ENCODE measurements at regions not wholly inside any gene's neighbourhood (a gene's known extent, or its start where the extent isn't known, plus 50 kb on each side); places are given as distances from the start of the nearest gene placed in this dataset.

GRCh38 chr6:12457094-12457493 lies 166.9 kb downstream of the EDN1 start:
- Histone ChIP-seq H4K8ac (ENCODE audit: low read depth, low read length) (no peak overlapping the region), H3K4me3 (ENCODE audit: low read length in 2 of 2) (no peak overlapping the region), H3K27ac (replicated peaks; ENCODE audit: low read length) (no peak overlapping the region), H3K18ac (ENCODE audit: low read length) (no peak overlapping the region), H3K79me1 (ENCODE audit: low read depth, low read length) (no peaks in the 10 kb centered on the region), H4K91ac (ENCODE audit: low read depth, low read length, poor library complexity) (no peak overlapping the region), H2BK15ac (ENCODE audit: low read length) (no peak overlapping the region), H2AFZ (ENCODE audit: low read length) (no peak overlapping the region), H3K4me2 (ENCODE audit: insufficient read depth, low read length, poor library complexity, severe bottlenecking) (no peak overlapping the region), H3K36me3 (replicated peaks in 1 of 2; ENCODE audit: control insufficient read depth in 2 of 2, insufficient read depth in 2 of 2, low read length in 2 of 2) (no peaks in the 10 kb centered on the region), H3K14ac (ENCODE audit: low read length) (no peak overlapping the region), H2BK5ac (ENCODE audit: low read length) (no peak overlapping the region), H3K4me1 (ENCODE audit: control insufficient read depth in 2 of 2, insufficient read depth in 1 of 2, low read depth in 1 of 2, low read length in 2 of 2) (peaks cover 0 to 3% of the 10 kb centered on the region in 2 donors), H3K23ac (ENCODE audit: low read depth, low read length, poor library complexity) (no peak overlapping the region), H2AK5ac (ENCODE audit: low read depth, low read length) (no peak overlapping the region), H3K27me3 (ENCODE audit: control insufficient read depth in 3 of 3, insufficient read depth in 3 of 3, low read depth in 1 of 3, low read length in 3 of 3) (no peaks in the 10 kb centered on the region), H3K9ac (ENCODE audit: low read depth, low read length, poor library complexity) (no peak overlapping the region), H3K9me3 (replicated peaks in 1 of 2; ENCODE audit: control insufficient read depth in 2 of 2, insufficient read depth in 1 of 2, low read depth in 1 of 2, low read length in 2 of 2) (no peaks in the 10 kb centered on the region), H2BK120ac (ENCODE audit: low read depth, low read length) (no peak overlapping the region), H3K4ac (ENCODE audit: low read length) (no peak overlapping the region), H2BK12ac (ENCODE audit: low read length) (no peak overlapping the region)
- no peak for DNase-seq (ENCODE audit: low spot score)
- no CpG with 5 or more reads among the region's 3 CpGs for WGBS, 2 donors (ENCODE audit: extremely low coverage in 2 of 2, insufficient read length in 2 of 2, insufficient replicate concordance in 1 of 2)

GRCh38 chr6:12458558-12458957 lies 168.4 kb downstream of the EDN1 start:
- Histone ChIP-seq H2BK120ac (ENCODE audit: low read depth, low read length) (no peak overlapping the region), H3K79me1 (ENCODE audit: low read depth, low read length) (no peaks in the 10 kb centered on the region), H2BK15ac (ENCODE audit: low read length) (no peak overlapping the region), H3K4me1 (ENCODE audit: control insufficient read depth in 2 of 2, insufficient read depth in 1 of 2, low read depth in 1 of 2, low read length in 2 of 2) (peaks cover 0 to 3% of the 10 kb centered on the region in 2 donors), H3K23ac (ENCODE audit: low read depth, low read length, poor library complexity) (no peak overlapping the region), H3K4me2 (ENCODE audit: insufficient read depth, low read length, poor library complexity, severe bottlenecking) (no peak overlapping the region), H4K8ac (ENCODE audit: low read depth, low read length) (no peak overlapping the region), H3K27ac (replicated peaks; ENCODE audit: low read length) (no peak overlapping the region), H3K9me3 (replicated peaks in 1 of 2; ENCODE audit: control insufficient read depth in 2 of 2, insufficient read depth in 1 of 2, low read depth in 1 of 2, low read length in 2 of 2) (no peaks in the 10 kb centered on the region), H2BK5ac (ENCODE audit: low read length) (no peak overlapping the region), H3K4ac (ENCODE audit: low read length) (no peak overlapping the region), H3K9ac (ENCODE audit: low read depth, low read length, poor library complexity) (no peak overlapping the region), H3K18ac (ENCODE audit: low read length) (no peak overlapping the region), H3K14ac (ENCODE audit: low read length) (no peak overlapping the region), H2AFZ (ENCODE audit: low read length) (no peak overlapping the region), H3K36me3 (replicated peaks in 1 of 2; ENCODE audit: control insufficient read depth in 2 of 2, insufficient read depth in 2 of 2, low read length in 2 of 2) (no peaks in the 10 kb centered on the region), H3K4me3 (ENCODE audit: low read length in 2 of 2) (no peak overlapping the region), H3K27me3 (ENCODE audit: control insufficient read depth in 3 of 3, insufficient read depth in 3 of 3, low read depth in 1 of 3, low read length in 3 of 3) (no peaks in the 10 kb centered on the region), H4K91ac (ENCODE audit: low read depth, low read length, poor library complexity) (no peak overlapping the region), H2AK5ac (ENCODE audit: low read depth, low read length) (no peak overlapping the region), H2BK12ac (ENCODE audit: low read length) (no peak overlapping the region)
- no peak for DNase-seq (ENCODE audit: low spot score)
- no CpG with 5 or more reads among the region's 5 CpGs for WGBS, 2 donors (ENCODE audit: extremely low coverage in 2 of 2, insufficient read length in 2 of 2, insufficient replicate concordance in 1 of 2)

GRCh38 chr6:12459945-12460661 lies 169.9 kb downstream of the EDN1 start:
- Histone ChIP-seq H2BK15ac (ENCODE audit: low read length) (no peak overlapping the region), H2BK120ac (ENCODE audit: low read depth, low read length) (no peak overlapping the region), H3K27me3 (ENCODE audit: control insufficient read depth in 3 of 3, insufficient read depth in 3 of 3, low read depth in 1 of 3, low read length in 3 of 3) (no peaks in the 10 kb centered on the region), H3K23ac (ENCODE audit: low read depth, low read length, poor library complexity) (no peak overlapping the region), H3K4me3 (ENCODE audit: low read length in 2 of 2) (no peak overlapping the region), H2AK5ac (ENCODE audit: low read depth, low read length) (no peak overlapping the region), H3K27ac (replicated peaks; ENCODE audit: low read length) (no peak overlapping the region), H4K8ac (ENCODE audit: low read depth, low read length) (no peak overlapping the region), H3K14ac (ENCODE audit: low read length) (no peak overlapping the region), H3K4me2 (ENCODE audit: insufficient read depth, low read length, poor library complexity, severe bottlenecking) (no peak overlapping the region), H4K91ac (ENCODE audit: low read depth, low read length, poor library complexity) (no peak overlapping the region), H2AFZ (ENCODE audit: low read length) (no peak overlapping the region), H3K9me3 (replicated peaks in 1 of 2; ENCODE audit: control insufficient read depth in 2 of 2, insufficient read depth in 1 of 2, low read depth in 1 of 2, low read length in 2 of 2) (no peaks in the 10 kb centered on the region), H3K36me3 (replicated peaks in 1 of 2; ENCODE audit: control insufficient read depth in 2 of 2, insufficient read depth in 2 of 2, low read length in 2 of 2) (no peaks in the 10 kb centered on the region), H3K79me1 (ENCODE audit: low read depth, low read length) (no peaks in the 10 kb centered on the region), H2BK12ac (ENCODE audit: low read length) (no peak overlapping the region), H3K9ac (ENCODE audit: low read depth, low read length, poor library complexity) (no peak overlapping the region), H2BK5ac (ENCODE audit: low read length) (no peak overlapping the region), H3K18ac (ENCODE audit: low read length) (no peak overlapping the region), H3K4me1 (ENCODE audit: control insufficient read depth in 2 of 2, insufficient read depth in 1 of 2, low read depth in 1 of 2, low read length in 2 of 2) (peaks cover 0 to 3% of the 10 kb centered on the region in 2 donors), H3K4ac (ENCODE audit: low read length) (no peak overlapping the region)
- no CpG with 5 or more reads among the region's 7 CpGs for WGBS, 2 donors (ENCODE audit: extremely low coverage in 2 of 2, insufficient read length in 2 of 2, insufficient replicate concordance in 1 of 2)
- DNase-seq (ENCODE audit: low spot score): no peak

- Histone ChIP-seq H2BK12ac (ENCODE audit: low read length) (no peak overlapping the region), H3K4me1 (ENCODE audit: control insufficient read depth in 2 of 2, insufficient read depth in 1 of 2, low read depth in 1 of 2, low read length in 2 of 2) (peaks cover 0 to 7% of the 10 kb centered on the region in 2 donors), H3K79me1 (ENCODE audit: low read depth, low read length) (no peaks in the 10 kb centered on the region), H3K27me3 (ENCODE audit: control insufficient read depth in 3 of 3, insufficient read depth in 3 of 3, low read depth in 1 of 3, low read length in 3 of 3) (no peaks in the 10 kb centered on the region), H3K9ac (ENCODE audit: low read depth, low read length, poor library complexity) (no peak overlapping the region), H2BK15ac (ENCODE audit: low read length) (no peak overlapping the region), H3K9me3 (replicated peaks in 1 of 2; ENCODE audit: control insufficient read depth in 2 of 2, insufficient read depth in 1 of 2, low read depth in 1 of 2, low read length in 2 of 2) (no peaks in the 10 kb centered on the region), H3K4ac (ENCODE audit: low read length) (no peak overlapping the region), H4K91ac (ENCODE audit: low read depth, low read length, poor library complexity) (no peak overlapping the region), H3K14ac (ENCODE audit: low read length) (no peak overlapping the region), H3K23ac (ENCODE audit: low read depth, low read length, poor library complexity) (no peak overlapping the region), H3K27ac (replicated peaks; ENCODE audit: low read length) (no peak overlapping the region), H4K8ac (ENCODE audit: low read depth, low read length) (no peak overlapping the region), H3K4me2 (ENCODE audit: insufficient read depth, low read length, poor library complexity, severe bottlenecking) (no peak overlapping the region), H3K36me3 (replicated peaks in 1 of 2; ENCODE audit: control insufficient read depth in 2 of 2, insufficient read depth in 2 of 2, low read length in 2 of 2) (no peaks in the 10 kb centered on the region), H2AFZ (ENCODE audit: low read length) (no peak overlapping the region), H2AK5ac (ENCODE audit: low read depth, low read length) (no peak overlapping the region), H3K4me3 (ENCODE audit: low read length in 2 of 2) (no peak overlapping the region), H2BK120ac (ENCODE audit: low read depth, low read length) (no peak overlapping the region), H2BK5ac (ENCODE audit: low read length) (no peak overlapping the region), H3K18ac (ENCODE audit: low read length) (no peak overlapping the region)
- WGBS, 2 donors (ENCODE audit: extremely low coverage in 2 of 2, insufficient read length in 2 of 2, insufficient replicate concordance in 1 of 2): no CpG with 5 or more reads among the region's 8 CpGs
- no peak for DNase-seq (ENCODE audit: low spot score)
Observed at GRCh38 chr6:12467706-12468670, 177.8 kb downstream of the EDN1 start.
